ENCODE measurements at regions not wholly inside any gene's neighbourhood (a gene's known extent, or its start where the extent isn't known, plus 50 kb on each side); places are given as distances from the start of the nearest gene placed in this dataset.

- no peak for TF ChIP-seq PBX3 (CRISPR knock-in tag; IDR thresholded peaks at IDR 0.05)
- TF ChIP-seq ZNF76 (tag by site-specific recombination; IDR thresholded peaks at IDR 0.05; ENCODE audit: borderline replicate concordance, low read depth), result no peak
- no peak for TF ChIP-seq ZNF175 (tag by site-specific recombination; IDR thresholded peaks at IDR 0.05)
- TF ChIP-seq ZNF362 (tag by site-specific recombination; IDR thresholded peaks at IDR 0.05), result no peak
- TF ChIP-seq ZNF549 (tag by site-specific recombination; IDR thresholded peaks at IDR 0.05), result no peak
- no peak for TF ChIP-seq ZNF654 (tag by site-specific recombination; IDR thresholded peaks at IDR 0.05; ENCODE audit: low read depth)
- no peak for TF ChIP-seq ZNF660 (tag by site-specific recombination; IDR thresholded peaks at IDR 0.05)
- TF ChIP-seq SP3 (tag by site-specific recombination; IDR thresholded peaks at IDR 0.05), result no peak
- no peak for TF ChIP-seq ZNF658 (tag by site-specific recombination; IDR thresholded peaks at IDR 0.05)
- TF ChIP-seq ZNF211 (tag by site-specific recombination; IDR thresholded peaks at IDR 0.05; ENCODE audit: low read depth), result no peak
- TF ChIP-seq ZSCAN18 (tag by site-specific recombination; IDR thresholded peaks at IDR 0.05), result no peak
- no peak for TF ChIP-seq ZNF37A (tag by site-specific recombination; IDR thresholded peaks at IDR 0.05)
- no peak for TF ChIP-seq ZNF530 (tag by site-specific recombination; IDR thresholded peaks at IDR 0.05; ENCODE audit: low read depth)
- no peak for TF ChIP-seq KLF9 (tag by site-specific recombination; IDR thresholded peaks at IDR 0.05; ENCODE audit: low read depth)
- no peak for TF ChIP-seq ZNF248 (tag by site-specific recombination; IDR thresholded peaks at IDR 0.05)
- TF ChIP-seq HOXC10 (CRISPR knock-in tag; IDR thresholded peaks at IDR 0.05), result no peak
- no peak for TF ChIP-seq ZNF529 (tag by site-specific recombination; IDR thresholded peaks at IDR 0.05; ENCODE audit: insufficient replicate concordance)
- TF ChIP-seq ZNF19 (tag by site-specific recombination; IDR thresholded peaks at IDR 0.05; ENCODE audit: low read depth), result no peak
- CTCF ChIA-PET, result no interaction called here
- H3K9me3 ChIP-seq (ENCODE audit: control insufficient read depth, insufficient read depth, low read depth, low read length), result no peaks in the 10 kb centered on the region
- H3K4me1 ChIP-seq (ENCODE audit: control insufficient read depth, insufficient read depth, low read length), result no peaks in the 10 kb centered on the region
- H3K4me3 ChIP-seq (ENCODE audit: low read depth, low read length), result no peak overlapping the region
- no peaks in the 10 kb centered on the region for H3K36me3 ChIP-seq (ENCODE audit: control insufficient read depth in 2 of 2, insufficient read depth in 1 of 2, low read length in 2 of 2)
- H3K27ac ChIP-seq (ENCODE audit: extremely low read depth, low read depth, low read length), result no peak overlapping the region
- POLR2A ChIA-PET, result no interaction called here
These were observed 207.5 kb upstream of the ADAMTS9 start for GRCh38 chr3:64895106-64895990.

GRCh38 chr3:64894006-64894405, 206.2 kb upstream of the ADAMTS9 start:
- Histone ChIP-seq H3K36me3 (ENCODE audit: control insufficient read depth in 2 of 2, insufficient read depth in 1 of 2, low read length in 2 of 2) (no peaks in the 10 kb centered on the region), H3K4me1 (ENCODE audit: control insufficient read depth, insufficient read depth, low read length) (no peaks in the 10 kb centered on the region), H3K9me3 (ENCODE audit: control insufficient read depth, insufficient read depth, low read depth, low read length) (no peaks in the 10 kb centered on the region), H3K4me3 (ENCODE audit: low read depth, low read length) (no peak overlapping the region), H3K27ac (ENCODE audit: extremely low read depth, low read depth, low read length) (no peak overlapping the region)
- CTCF ChIA-PET, result no interaction called here
- POLR2A ChIA-PET, result interaction anchor here (0.5 kb wide), 1 partner anchor 64 kb away, joined by 6 read pairs; no protein-coding TSS in a partner anchor
- TF ChIP-seq ZFP37 (tag by site-specific recombination; IDR thresholded peaks at IDR 0.05) (no peak), ZNF629 (tag by site-specific recombination; IDR thresholded peaks at IDR 0.05) (no peak), ZNF837 (tag by site-specific recombination; IDR thresholded peaks at IDR 0.05) (no peak), ZNF16 (tag by site-specific recombination; IDR thresholded peaks at IDR 0.05; ENCODE audit: low read depth) (no peak), HIC1 (tag by site-specific recombination; IDR thresholded peaks at IDR 0.05) (no peak), ZNF670 (tag by site-specific recombination; IDR thresholded peaks at IDR 0.05; ENCODE audit: low read depth) (no peak), ZNF341 (tag by site-specific recombination; IDR thresholded peaks at IDR 0.05; ENCODE audit: low read depth) (no peak), ZNF830 (tag by site-specific recombination; IDR thresholded peaks at IDR 0.05; ENCODE audit: low read depth) (no peak), ZNF26 (tag by site-specific recombination; IDR thresholded peaks at IDR 0.05) (no peak), ZNF157 (tag by site-specific recombination; IDR thresholded peaks at IDR 0.05) (no peak), GLI4 (tag by site-specific recombination; IDR thresholded peaks at IDR 0.05) (no peak)

All from HEK293 (cell line).